ENCODE measurements at regions not wholly inside any gene's neighbourhood (a gene's known extent, or its start where the extent isn't known, plus 50 kb on each side); places are given as distances from the start of the nearest gene placed in this dataset.

DNA sequence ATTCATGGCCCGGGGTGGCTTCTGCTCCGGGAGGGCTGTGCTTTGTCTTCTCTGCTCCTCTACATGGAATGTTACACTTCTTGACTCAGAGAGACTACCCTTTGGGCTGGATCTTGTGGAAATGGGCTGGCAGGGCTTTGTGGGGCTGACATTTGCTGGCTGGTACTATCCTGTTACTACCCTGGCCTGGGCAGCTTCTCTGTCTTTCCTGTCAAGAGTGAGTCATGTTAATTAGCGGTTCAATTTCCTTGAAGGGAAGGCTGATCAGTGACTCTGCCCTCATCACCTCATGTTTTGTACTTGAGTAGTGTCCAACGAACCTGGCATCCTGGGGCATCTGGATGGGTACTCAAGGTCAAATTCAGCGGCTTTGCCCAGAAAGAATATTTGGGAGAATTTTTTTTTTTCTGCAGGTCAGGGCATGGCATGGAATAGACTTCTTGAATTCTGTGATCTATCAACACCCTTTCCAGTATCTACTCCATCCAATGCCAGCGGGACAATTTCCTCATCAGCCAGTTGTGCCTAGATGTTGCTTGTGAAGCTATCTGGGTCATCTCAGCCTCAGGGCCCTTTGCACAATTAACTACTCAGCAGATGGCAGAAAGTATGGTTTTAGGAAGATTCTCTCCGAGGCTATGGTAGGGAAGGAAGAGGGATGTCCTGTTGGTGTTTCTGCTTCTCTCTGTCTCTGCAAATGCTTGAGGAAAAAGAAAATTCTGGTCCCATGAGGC lies 140.5 kb upstream of the PLET1 start:
- no peak for DNase-seq (ENCODE audit: low spot score)

- no peak for DNase-seq (ENCODE audit: low spot score)
Measured at GRCh38 chr11:112403432-112403831, 142.8 kb upstream of the PLET1 start.

DNA sequence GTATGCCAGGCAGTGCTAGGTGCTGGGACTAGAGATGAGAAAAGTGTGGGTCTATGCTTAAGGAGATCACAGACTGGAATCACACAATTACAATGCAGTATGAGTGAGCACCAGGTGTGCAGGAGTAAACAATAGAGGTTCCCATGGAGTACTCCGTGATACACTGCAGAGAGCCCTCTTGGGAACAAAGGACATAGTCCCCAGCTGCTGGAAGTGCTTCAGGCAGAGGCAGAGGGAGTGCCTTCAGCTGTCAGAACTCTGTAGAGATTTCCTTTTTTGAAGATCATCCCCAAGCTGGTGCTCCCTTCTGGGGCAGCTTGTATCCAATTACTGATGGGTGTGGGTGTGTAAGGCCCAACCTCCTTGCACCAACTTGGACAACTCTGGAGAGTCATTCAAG lies 143.5 kb upstream of the PLET1 start:
- DNase-seq (ENCODE audit: low spot score), result no peak

- DNase-seq (ENCODE audit: low spot score), result no peak
Measured at GRCh38 chr11:112408517-112408916, 147.9 kb upstream of the PLET1 start.

DNA sequence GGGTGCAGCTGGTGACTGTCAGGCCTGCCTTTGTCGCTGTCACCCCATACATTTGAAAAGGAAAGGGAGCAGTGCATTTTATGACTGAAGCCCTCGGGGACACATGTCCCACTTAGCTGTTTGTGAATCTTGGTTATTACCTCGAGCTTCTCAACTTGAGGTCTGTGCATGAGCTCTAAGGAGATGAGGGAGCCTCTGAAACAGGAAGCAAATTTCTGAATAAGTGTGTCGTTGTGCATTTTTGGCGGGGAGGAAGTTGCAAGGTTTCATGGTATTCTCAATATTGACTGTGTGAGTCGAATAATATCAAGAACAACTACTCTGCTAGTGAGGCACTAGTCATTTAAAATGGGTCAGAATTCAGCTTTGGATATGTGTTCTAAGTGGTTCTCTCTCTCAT lies 149.7 kb upstream of the PLET1 start:
- DNase-seq (ENCODE audit: low spot score), result no peak

DNA sequence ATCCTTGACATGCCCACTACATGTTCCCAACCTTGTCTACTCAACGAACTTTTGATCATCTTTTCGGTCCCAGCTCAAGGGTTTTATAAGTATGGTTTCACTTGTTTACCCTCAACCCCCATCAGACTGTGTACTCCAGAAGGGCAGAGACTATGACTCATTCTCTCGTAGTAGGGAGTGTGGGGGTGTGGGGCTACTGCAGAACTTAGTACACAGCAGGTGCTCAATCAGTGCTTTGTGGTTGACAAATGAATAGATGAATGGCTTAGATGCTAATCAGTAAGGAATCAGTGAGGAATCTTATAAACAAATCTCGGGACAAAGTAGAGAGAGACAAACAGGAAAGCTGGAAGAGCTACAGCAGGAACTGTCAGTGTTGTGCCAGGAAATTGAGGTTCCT lies 151.7 kb upstream of the PLET1 start:
- no peak for DNase-seq (ENCODE audit: low spot score)

- DNase-seq (ENCODE audit: low spot score), result no peak
Measured at GRCh38 chr11:112417339-112417738, 156.7 kb upstream of the PLET1 start.

- no peak for DNase-seq (ENCODE audit: low spot score)
Measured at GRCh38 chr11:112418438-112418837, 157.8 kb upstream of the PLET1 start.

- no peak for DNase-seq (ENCODE audit: low spot score)
Measured at GRCh38 chr11:112421879-112422278, 161.2 kb upstream of the PLET1 start.

DNA sequence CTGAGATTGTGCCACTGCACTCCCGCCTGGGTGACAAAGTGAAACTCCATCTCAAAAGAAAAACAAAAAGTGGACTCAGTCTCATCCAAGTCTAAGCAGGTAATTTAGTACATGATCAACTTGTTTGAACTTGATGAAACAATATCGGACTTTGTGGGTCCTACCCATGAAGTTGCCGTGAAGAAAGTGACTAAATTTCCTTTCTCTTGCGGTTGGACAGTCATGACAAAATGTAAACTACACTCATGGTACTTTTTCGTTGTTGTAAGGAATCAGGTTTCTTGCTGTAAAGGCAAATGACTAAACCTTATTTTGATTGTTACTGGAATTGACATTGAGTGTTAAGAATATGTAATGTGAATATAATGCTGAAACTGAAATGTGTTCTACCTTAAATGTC lies 164.5 kb upstream of the PLET1 start:
- DNase-seq (ENCODE audit: low spot score), result no peak

DNA sequence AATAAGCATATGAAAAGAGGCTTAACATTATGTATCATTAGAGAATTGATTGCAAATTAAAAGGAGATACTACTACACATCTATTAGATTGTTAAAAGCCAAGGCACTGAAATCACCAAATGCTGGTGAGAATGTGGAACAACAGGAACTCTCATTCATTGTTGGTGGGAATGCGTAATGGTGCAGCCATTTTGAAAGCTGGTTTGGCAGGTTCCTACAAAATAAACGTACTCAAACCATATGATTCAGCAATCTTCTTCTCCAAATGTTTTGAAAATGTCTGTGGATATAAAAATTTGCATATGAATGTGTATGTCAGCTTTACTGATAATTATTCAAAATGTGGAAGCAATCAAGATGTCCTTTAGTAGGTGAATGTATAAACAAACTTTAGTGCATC lies 176.4 kb upstream of the PLET1 start:
- no peak for DNase-seq (ENCODE audit: low spot score)

DNA sequence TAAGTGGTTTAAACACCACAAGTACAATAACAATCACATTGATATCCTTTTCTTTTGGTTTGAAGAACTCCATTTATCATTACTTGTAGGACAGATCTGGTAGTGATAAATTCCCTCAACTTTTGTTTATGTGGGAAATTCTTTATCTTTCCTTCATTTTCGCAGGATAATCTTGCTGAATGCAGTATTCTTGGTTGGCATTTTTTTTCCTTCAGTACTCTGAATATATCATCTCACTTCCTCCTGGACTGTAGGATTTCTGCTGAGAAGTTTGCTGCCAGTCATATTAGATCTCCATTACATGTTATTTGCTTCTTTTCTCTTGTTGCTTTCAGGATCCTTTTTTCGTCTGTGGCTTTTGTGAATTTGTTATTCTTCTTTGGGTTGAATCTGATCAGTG lies 179.0 kb upstream of the PLET1 start:
- no peak for DNase-seq (ENCODE audit: low spot score)

GRCh38 chr11:112440518-112440917 lies 179.9 kb upstream of the PLET1 start:
- DNase-seq (ENCODE audit: low spot score), result no peak

GRCh38 chr11:112448168-112448567 lies 187.5 kb upstream of the PLET1 start:
- no peak for DNase-seq (ENCODE audit: low spot score)

DNA sequence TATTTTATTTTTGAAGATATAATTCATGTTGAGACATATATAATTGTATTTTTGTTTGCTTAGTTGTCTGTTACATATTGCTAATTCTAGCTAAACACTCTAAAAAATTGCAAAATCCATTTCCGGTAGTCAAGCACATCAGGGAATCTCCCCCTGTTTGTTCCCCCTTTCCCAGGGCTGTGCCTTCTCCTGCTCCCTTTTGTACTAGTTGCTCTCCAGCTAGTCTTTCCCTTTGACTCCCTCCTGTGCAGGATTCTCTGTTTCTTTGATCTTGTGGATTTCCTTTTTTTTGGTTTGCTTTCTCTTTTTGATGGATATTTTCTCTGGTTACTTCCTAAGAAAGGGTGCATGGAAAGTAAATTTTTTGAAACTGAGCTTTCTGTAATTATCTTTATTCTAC lies 188.1 kb upstream of the PLET1 start:
- no peak for DNase-seq (ENCODE audit: low spot score)

GRCh38 chr11:112451250-112451649 lies 190.6 kb upstream of the PLET1 start:
- no peak for DNase-seq (ENCODE audit: low spot score)

- DNase-seq (ENCODE audit: low spot score), result peak; percentile 67
Measured at GRCh38 chr11:112453601-112454577, 193.2 kb upstream of the PLET1 start.

DNA sequence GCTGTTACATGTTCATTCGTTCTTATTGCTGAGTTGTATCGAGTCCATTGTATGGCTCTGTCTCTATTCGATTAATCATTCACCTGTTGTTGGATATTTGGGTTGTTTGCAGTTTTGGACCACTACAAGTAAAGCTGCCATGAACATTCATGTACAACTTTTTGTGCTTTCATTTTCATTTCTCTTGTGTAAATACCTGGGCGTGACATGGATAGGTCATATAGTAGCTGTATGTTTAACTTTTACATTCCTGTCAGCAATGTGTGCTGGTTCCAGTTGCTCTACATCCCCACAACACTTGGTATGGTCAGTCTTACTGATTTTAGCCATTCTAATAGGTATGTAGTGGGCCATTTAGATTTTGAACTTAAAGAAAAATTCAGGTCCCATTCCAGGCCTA lies 194.2 kb upstream of the PLET1 start:
- DNase-seq (ENCODE audit: low spot score), result no peak

DNA sequence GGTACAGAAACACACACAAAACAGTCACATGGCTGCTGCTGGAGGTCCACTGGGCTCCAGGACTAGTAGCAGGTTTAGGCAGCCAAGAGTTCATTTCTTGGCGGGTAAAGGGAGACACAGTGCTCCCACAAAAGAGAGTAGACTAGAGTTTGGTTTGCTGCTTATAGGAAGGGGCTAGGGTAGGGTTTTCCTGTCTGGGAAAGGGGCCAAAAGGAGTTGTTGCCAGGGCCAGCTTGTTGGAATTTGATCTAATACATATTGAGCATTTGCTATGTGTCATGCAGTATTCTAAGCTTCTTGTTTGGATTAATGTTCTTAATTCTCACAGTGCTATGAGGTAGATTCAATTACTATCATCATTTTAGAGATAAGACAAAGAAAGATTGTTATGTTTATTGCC lies 195.1 kb upstream of the PLET1 start:
- no peak for DNase-seq (ENCODE audit: low spot score)

DNA sequence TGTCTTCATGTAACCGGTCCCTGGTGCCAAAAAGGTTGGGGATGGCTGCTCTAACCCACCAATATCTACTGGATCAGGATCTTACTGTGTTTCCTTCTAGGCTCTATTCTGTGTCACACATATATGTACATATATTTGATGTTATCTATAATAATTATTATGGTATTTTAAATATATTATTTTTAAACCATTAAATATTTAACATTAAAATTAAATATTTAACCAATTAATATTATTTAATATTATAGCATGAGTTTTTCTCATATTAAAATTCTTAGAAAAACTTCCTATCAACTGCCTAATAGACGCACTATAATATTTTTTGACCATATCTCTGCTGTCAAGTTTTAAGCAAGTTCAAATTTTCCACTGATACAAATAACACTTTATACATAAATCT lies 196.9 kb upstream of the PLET1 start:
- DNase-seq (ENCODE audit: low spot score), result no peak

GRCh38 chr11:112459001-112459400 lies 198.3 kb upstream of the PLET1 start:
- DNase-seq (ENCODE audit: low spot score), result no peak

GRCh38 chr11:112460141-112460540 lies 199.5 kb upstream of the PLET1 start:
- no peak for DNase-seq (ENCODE audit: low spot score)

DNA sequence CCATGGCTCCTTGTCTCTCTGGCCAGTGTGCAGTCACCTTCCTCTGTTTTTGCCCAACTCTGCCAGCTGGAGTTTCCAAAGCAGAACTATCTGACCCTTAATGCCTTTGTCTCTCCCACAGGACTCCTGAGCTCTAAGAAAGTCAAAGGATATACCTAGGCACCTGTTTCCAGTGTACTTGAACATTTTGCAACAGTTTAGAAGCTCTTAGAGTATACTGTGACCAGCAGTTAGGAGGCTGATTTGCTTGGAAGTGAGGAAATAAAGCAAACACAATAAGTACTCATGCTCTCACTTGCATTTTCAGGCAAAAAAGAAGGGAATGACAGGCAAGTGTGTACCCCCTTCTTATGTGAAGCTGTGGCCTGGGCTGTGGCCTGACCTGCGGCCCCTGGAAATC lies 204.3 kb upstream of the PLET1 start:
- DNase-seq (ENCODE audit: low spot score), result no peak

Data from hematopoietic multipotent progenitor cell treated with erythropoietin and hydrocortisone succinate and interleukin-3 and kit ligand, for 17 days (in vitro differentiated cells).